NCI-H1105 treated with DMSO at 0.1 percent for 48 hours (cell line): ENCODE measurements at regions not wholly inside any gene's neighbourhood (a gene's known extent, or its start where the extent isn't known, plus 50 kb on each side); places are given as distances from the start of the nearest gene placed in this dataset.
"Not testable (repeated sequence)": the region's sequence is repeated elsewhere in the genome, so short reads cannot be mapped to it uniquely, and the experiment has no call there.

Source experiments
- DNase-seq: peaks from one replicate; lab custom pipeline; 2025; lab: John Stamatoyannopoulos, UW

GRCh38 chr14:86987966-86988365 lies 1005.0 kb downstream of the GALC start:
- no peak for DNase-seq

DNA sequence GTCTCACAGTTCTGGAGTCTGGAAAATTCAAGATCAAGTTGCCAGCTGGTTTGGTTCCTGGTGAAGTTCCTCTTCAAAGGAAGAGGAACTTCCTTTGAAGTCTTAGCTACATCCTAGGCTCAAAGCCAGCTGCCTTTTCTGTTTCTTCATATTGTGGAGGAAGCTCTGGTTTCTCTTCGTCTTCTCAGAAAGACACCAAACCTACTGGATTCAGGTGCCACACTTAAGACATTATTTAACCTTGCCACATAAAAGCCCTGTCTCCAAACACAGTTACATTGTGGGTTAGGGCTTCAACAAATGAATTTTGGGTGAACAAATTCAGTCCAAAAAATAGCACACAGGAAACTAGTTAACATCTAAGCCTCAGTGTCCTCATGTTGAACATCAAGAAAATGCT lies 1019.8 kb downstream of the GALC start:
- no peak for DNase-seq

GRCh38 chr14:86971292-86971691 lies 1021.7 kb downstream of the GALC start:
- DNase-seq, result no peak

DNA sequence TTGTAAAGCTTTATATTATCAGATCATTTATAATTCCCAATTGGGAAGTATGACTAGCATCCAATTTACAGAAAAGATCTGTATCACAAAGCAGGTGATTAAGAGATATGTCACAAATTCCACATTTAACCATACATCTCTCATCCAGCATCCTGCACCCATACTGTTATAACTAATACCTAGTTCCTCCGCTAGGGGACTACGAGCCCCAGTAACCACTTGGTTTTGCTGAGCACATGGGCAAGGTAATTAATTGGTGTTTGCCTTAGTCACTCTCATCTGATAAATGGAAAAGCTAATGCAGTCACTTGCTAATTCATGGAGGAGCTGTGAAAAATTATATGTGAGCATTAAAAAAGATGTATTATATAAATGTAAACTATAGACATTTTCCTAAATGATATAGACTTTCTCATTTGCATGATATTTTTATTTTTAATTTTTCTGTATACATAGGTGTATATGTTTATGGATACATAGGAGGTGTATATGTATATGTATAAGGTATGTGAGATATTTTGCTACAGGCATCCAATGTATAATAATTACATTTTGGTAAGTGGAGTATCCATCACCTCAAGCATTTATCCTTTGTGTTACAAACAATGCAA lies 1031.8 kb downstream of the GALC start:
- DNase-seq, result no peak

DNA sequence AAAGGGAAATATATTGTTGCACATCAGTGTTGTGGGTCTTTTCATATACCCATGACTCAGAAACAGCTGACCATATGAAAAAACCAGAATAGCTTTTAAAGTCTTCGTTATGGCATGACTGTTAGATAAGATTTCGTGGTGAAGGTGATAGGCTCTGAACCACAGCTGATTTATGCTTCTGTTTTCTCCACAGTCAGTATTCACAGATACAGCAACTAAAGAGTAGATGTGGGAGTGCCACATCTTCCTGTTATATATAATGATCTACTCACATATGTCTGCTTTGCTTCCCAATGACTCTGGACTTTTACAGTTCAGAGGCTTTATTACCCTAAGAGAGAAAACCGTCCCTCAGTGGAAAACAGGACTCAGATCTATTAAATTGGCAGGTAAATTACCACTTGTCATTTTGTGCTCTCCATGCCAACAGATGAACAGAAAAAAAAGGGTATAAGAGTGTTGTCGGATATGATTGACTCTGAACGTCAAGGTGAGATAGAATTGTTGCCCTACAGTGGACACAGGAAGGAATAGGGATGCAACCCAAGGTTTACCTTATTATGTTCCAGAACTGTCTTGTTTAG lies 1037.1 kb downstream of the GALC start:
- DNase-seq, result no peak

DNA sequence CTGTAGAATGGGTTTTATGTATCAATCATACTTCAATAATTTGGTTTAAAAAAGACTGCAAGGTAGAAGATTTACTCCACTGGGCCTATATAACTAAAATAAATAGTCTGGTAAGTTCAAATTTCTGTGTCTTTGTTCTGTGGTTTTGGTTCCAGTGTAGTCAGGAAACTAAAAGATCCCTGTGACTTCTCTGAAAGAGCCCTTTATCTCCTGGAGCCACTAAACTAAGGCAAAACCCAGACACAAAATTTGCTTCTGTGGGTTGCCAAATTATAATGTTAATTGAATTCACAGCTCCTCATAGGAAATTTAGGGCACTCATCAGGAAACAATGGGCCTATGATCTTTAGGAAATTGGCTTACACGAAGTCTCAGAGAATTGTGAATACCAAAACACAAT lies 1038.4 kb downstream of the GALC start:
- DNase-seq, result no peak

GRCh38 chr14:86946446-86946845 lies 1046.5 kb downstream of the GALC start:
- DNase-seq, result no peak

DNA sequence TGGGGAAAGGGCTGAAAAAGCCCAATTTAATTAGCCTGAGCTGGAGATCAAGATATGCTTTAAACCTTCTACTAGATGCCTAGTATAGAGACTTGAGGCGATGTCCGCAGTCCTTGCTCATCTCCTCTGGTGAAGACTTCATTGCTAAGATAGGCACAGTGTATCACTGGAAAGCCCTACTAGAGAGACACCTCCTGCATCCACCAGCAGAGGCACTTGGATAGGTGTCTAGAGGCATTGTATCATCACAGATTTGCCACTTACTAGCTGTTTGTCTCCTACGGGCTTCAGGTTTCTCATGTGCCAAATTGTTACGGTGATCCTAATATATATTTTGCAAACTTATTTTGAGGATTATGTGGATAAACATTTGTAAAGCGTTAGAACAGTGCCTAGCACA lies 1048.5 kb downstream of the GALC start:
- no peak for DNase-seq

- no peak for DNase-seq
Observed at GRCh38 chr14:86943391-86944365, 1049.3 kb downstream of the GALC start.

- DNase-seq, result no peak
Observed at GRCh38 chr14:86942936-86943335, 1050.0 kb downstream of the GALC start.

- DNase-seq, result no peak
Observed at GRCh38 chr14:86940106-86940505, 1052.9 kb downstream of the GALC start.

GRCh38 chr14:86938320-86938719 lies 1054.7 kb downstream of the GALC start:
- no peak for DNase-seq

DNA sequence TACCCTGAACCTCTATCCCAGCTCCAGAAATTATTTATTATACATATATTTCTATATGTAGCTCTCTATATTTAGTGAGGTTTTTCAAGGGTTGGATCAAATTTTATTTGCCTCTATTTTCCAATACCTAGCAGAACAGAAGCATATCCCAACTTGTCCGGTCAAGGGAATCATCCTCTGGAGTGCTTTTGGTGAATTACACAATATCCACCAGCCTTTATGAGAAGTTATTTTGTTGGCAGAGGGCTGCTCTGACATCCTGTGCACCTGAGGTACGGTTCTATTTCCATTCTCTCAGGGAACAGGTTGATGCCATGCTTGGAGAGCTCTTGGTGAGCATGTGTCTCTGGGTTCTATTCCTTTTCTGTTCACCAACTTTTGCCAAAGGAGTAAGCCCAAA lies 1056.4 kb downstream of the GALC start:
- DNase-seq, result no peak

DNA sequence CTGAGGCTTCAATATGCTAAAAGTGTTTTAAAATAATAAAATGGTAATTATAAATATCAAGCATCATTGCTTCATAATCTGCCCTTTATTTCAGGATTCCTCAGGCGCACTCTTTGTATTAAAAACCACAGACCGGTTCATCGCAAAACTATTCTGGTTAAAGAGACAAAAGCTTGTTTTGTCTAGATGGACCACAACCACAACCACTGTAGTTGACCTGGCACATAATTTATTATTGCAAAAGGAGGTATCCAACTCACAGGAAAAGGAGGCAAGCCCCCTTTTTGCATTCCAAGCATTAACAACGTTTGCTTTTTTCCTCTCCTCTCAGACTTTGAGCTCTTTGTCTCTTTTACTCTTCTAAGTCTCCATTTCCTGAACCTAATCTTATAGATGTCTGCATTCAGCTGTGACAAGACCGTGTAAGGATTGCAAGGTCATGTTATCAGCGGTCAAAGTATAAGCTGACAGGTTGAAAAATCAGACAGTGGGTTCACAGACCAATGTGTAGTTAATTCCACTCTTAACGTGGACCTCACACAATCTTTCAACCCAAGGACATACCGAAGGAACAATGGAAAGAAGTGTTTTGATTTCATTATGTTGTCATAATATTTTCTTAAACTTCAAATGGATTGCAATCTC lies 1057.6 kb downstream of the GALC start:
- DNase-seq, result no peak

DNA sequence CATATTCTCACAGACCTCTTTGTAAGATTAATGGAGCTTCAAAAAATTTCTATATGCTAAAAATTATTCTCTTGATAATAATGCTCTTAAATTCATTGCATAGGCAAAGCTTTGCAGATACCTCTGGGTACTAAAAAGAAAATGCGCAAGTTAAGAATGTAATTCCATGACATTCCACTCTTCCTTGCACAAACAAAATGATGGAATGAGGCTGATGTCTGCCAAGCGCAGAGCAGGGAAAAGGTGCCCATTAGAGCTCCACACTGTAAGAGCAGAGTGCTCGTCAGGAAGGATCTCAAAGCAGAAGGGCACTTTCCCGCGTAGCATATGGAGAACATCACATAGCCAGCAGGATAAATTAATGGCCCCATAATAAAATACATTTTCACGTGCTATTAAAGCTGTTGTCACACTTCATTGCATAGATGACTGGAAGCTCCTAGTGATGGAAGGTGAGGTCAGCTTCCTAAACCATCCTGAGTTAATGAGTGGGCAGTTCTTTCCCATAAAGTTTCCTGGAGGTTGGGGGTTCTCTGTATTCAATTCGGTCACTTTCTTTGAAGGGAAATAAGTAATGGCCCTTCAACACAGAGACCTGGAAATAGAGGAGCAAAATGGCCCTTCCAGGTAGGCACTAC lies 1058.9 kb downstream of the GALC start:
- DNase-seq, result no peak

- DNase-seq, result no peak
Observed at GRCh38 chr14:86933460-86933859, 1059.5 kb downstream of the GALC start.

GRCh38 chr14:86915406-86915805 lies 1077.6 kb downstream of the GALC start:
- DNase-seq, result no peak

DNA sequence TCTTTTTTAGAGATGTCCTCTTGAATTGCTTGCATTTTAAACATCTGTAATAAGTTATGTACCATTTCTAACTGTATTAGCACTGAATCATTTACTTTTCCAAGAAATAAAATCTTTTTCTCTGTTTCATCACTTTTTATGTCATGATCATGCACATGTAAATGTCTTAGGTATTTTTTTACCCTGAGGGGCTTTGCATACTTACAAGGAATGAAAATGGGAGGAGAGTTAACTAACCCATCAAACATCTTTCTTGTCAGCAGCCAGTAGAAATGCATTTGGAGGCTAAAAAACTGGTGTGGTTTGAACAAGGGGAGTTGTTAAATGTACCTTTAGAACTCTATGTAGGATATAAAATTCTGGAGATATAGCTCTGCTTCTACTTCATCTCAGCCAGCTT lies 1080.3 kb downstream of the GALC start:
- DNase-seq, result no peak

DNA sequence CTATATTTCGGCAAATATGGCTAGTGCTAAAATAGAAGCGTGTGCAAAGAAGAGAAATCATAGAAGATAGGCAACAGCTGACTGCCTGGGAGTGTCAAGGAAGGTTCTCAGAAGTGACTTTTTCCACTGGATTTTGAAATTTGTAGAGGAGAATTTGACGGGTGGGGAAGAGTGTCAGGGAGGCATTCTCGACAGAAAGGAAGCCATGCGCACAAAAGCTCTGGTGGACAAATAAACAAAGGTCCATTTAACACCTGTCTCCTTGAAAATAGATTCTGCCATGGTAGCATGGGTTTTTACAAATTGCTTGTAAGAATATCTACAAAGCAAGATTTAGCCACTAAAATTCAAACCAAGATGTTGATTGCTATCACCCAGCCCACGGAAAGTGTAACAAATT lies 1081.5 kb downstream of the GALC start:
- no peak for DNase-seq

DNA sequence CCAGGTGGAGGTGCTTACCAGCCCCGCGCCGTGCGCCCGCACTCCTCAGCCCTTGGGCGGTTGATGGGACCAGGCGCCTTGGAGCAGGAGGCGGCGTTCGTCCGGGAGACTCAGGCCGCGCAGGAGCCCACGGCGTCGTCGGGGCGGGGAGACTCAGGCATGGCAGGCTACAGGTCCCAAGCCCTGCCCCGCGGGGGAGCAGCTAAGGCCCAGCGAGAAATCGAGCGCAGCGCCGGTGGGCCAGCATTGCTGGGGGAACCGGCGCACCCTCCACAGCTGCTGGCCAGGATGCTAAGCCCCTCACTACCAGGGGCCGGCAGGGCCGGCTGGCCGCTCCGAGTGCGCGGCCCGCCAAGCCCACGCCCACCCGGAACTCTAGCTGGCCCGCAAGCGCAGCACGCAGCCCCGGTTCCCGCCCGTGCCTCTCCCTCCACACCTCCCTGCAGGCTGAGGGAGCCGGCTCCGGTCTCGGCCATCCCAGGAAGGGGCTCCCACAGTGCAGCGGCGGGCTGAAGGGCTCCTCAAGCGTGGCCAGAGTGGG lies 1087.5 kb downstream of the GALC start:
- DNase-seq, result not testable (repeated sequence)

GRCh38 chr14:86902176-86902950 lies 1090.6 kb downstream of the GALC start:
- no peak for DNase-seq
